Neural progenitor cell (in vitro differentiated cells): ENCODE measurements at regions not wholly inside any gene's neighbourhood (a gene's known extent, or its start where the extent isn't known, plus 50 kb on each side); places are given as distances from the start of the nearest gene placed in this dataset.

ENCODE experiments used
- CTCF ChIP-seq: fragments of 200-600 bp; sonication (generic); IDR thresholded peaks from 2 replicates; pipeline ENCODE4 v1.5.1; 2017; ENCODE audit warnings: antibody characterized with exemption, mild to moderate bottlenecking
- EZH2 ChIP-seq: fragments of 200-600 bp; sonication (generic); IDR thresholded peaks from 2 replicates; pipeline ENCODE4 v1.6.1; 2017; ENCODE audit warnings: antibody characterized with exemption, mild to moderate bottlenecking, moderate library complexity

DNA sequence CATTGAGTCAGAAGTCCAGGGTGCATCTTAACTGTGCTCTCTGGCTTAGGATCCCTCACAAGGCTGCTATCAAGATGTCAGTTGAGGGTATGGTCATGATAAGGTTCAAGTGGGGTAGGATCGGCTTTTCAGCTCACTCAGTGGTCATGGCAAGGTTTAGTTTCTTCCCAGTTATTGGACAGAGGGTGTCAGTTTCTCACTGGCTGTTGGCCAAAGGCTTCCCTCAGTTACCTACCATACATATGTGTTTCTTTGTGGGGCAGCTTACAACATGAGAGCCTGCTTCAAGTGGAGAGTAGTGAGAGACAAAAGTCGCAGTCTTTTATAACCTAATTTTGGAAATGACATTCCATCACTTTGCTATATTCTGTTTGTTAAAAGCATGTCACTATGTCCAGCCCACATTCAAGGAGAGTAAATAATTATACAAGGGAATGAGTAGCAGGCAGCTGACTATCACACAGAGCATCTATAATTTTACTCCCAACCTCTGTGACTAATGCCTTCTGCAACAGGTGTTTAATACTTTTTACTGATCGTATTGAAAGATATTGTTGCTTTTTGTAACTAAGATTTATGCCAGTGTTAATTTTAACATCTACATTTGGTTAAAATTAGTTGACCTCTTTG lies 572.8 kb upstream of the FBXO33 start:
- TF ChIP-seq CTCF (no peak), EZH2 (no peak)
